GM12801 (cell line): ENCODE measurements at regions not wholly inside any gene's neighbourhood (a gene's known extent, or its start where the extent isn't known, plus 50 kb on each side); places are given as distances from the start of the nearest gene placed in this dataset.

ENCODE experiments used
- CTCF ChIP-seq: IDR thresholded peaks from one replicate; pipeline ENCODE4 v1.5.1; 2011; ENCODE audit warnings: control low read depth; ENCODE audit not compliant: insufficient read length; ENCODE audit errors: extremely low read depth

- no peak for TF ChIP-seq CTCF
Observed at GRCh38 chr5:175133185-175133584, 310.8 kb downstream of the DRD1 start.

GRCh38 chr5:175131432-175131831, 312.6 kb downstream of the DRD1 start:
- no peak for TF ChIP-seq CTCF

GRCh38 chr5:175129619-175130018, 314.4 kb downstream of the DRD1 start:
- no peak for TF ChIP-seq CTCF

- TF ChIP-seq CTCF, result no peak
Observed at GRCh38 chr5:175129121-175129520, 314.9 kb downstream of the DRD1 start.

GRCh38 chr5:175124821-175125220, 319.2 kb downstream of the DRD1 start:
- TF ChIP-seq CTCF, result no peak

- no peak for TF ChIP-seq CTCF
Observed at GRCh38 chr5:175124251-175124813, 319.6 kb downstream of the DRD1 start.

- TF ChIP-seq CTCF, result no peak
Observed at GRCh38 chr5:175123542-175123941, 320.4 kb downstream of the DRD1 start.
